GM19455 (cell line): ENCODE measurements at regions not wholly inside any gene's neighbourhood (a gene's known extent, or its start where the extent isn't known, plus 50 kb on each side); places are given as distances from the start of the nearest gene placed in this dataset.
A peak's percentile ranks its signal among the peaks of the same experiment; 100 is the strongest.
"Not testable (repeated sequence)": the region's sequence is repeated elsewhere in the genome, so short reads cannot be mapped to it uniquely, and the experiment has no call there.

Source experiments
- ATAC-seq: cut with Tn5 transposase; IDR thresholded peaks from one replicate; pipeline ENCODE4 v1.9.1; 2021; ENCODE audit not compliant: unreplicated experiment

- ATAC-seq: no peak
Observed at GRCh38 chr1:117753232-117753631, 147.4 kb downstream of the TENT5C start.

DNA sequence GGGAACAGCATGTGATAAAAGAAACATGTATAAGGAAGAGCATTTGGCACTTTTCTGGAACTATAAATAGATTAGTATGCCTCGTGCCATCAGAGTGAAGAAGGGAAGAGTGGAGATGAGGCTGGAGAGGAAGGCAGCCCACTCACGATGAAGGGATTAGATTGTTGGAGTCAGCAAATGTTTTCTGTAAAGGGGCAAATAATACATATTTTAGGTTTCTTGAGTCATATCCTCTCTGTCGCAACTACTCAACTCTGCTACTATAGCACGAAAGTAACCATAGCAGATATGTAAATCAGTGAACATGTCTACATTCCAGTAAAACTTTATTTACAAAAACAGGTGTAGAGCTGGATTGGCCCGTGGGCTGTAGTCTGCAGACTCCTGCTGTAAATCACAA is 147.8 kb downstream of the TENT5C start:
- no peak for ATAC-seq

- no peak for ATAC-seq
Observed at GRCh38 chr1:117754061-117754969, 148.5 kb downstream of the TENT5C start.

- no peak for ATAC-seq
Observed at GRCh38 chr1:117757668-117758067, 151.8 kb downstream of the TENT5C start.

GRCh38 chr1:117758444-117759316 is 152.8 kb downstream of the TENT5C start:
- ATAC-seq: peak; percentile 79

GRCh38 chr1:117759535-117759934 is 153.7 kb downstream of the TENT5C start:
- no peak for ATAC-seq

DNA sequence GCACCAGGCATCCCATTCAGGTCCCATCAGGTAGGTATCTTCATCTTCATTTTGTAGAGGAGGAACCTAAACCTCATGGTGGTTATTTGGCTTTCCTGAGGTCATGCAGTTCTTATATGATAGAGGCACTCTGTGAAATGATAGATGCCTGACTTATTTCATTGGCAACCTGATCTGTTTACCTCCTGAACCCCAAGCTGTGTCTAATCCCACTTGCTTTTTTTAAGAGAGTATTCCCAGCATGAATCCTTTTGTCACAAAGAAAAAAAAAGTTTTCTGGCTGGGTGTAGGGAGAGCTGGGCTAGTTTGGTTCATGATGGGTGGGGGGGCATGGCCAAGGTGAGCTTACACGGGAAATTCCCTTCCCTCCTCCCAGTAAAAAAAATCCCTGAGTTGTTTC is 154.2 kb downstream of the TENT5C start:
- no peak for ATAC-seq

DNA sequence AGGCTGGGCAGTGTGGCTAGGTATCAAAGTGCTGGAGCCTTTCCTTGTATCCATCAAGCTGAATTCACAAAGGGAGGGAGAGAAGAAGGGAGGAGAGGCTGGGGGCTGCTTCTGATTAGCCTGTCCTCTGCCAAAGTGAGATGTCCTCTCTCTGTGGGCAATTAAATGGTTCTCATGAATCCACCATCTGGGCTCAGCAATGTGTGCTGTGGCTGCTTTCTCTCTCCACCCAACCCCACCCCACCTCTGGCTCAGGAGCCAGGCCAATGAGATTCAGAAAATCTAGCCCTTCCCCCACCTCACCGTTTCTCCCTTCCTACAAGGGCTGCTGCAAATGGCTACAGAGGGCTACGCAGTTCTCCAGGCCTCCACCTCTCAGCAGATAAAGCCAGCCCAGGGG is 154.6 kb downstream of the TENT5C start:
- no peak for ATAC-seq

- not testable (repeated sequence) for ATAC-seq
Observed at GRCh38 chr1:117767756-117768155, 161.7 kb downstream of the GDAP2 start.

GRCh38 chr1:117770981-117771531 is 158.4 kb downstream of the GDAP2 start:
- ATAC-seq: no peak

GRCh38 chr1:117779364-117779763 is 150.1 kb downstream of the GDAP2 start:
- no peak for ATAC-seq

- no peak for ATAC-seq
Observed at GRCh38 chr1:117780687-117781475, 148.5 kb downstream of the GDAP2 start.

DNA sequence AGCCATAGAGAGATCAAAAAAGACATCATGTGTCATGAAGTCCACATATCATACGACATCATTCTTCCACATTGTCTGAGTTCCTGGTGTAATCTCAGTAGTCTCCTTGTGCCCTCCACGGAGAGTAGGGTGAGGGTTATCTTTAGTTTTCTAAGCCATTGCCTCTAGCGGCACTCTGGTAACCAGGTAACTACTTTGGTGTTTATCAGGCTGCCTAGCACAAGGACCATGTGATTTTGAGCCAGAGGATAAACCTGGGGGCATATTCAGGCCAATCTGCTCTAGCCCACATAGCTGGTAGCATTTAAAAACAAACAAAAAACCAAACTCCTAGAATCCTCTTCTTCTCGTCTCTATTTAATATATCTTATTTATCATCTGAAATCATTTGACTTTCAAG is 147.4 kb downstream of the GDAP2 start:
- ATAC-seq: no peak

- ATAC-seq: no peak
Observed at GRCh38 chr1:117783606-117784396, 145.6 kb downstream of the GDAP2 start.

- no peak for ATAC-seq
Observed at GRCh38 chr1:117788014-117788413, 141.4 kb downstream of the GDAP2 start.

DNA sequence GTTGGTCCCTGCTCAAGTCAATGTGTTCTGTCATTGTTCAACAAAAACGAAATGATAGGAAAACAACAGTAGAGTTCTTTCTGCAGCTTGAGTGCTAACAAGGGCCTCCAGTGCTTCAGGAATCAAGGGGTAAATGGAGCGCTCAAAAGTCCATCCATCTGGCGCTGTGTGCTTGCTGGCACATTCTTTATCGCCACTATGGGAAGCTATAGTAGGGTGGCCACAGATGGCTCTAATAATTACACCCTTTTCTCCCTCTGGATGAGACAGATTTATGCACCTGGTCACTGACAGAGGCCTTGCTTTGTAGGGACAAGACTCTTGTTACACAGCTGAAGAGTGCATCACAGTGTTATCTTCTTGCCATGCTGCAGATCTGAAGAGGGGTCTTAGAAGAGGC is 136.0 kb downstream of the GDAP2 start:
- no peak for ATAC-seq

DNA sequence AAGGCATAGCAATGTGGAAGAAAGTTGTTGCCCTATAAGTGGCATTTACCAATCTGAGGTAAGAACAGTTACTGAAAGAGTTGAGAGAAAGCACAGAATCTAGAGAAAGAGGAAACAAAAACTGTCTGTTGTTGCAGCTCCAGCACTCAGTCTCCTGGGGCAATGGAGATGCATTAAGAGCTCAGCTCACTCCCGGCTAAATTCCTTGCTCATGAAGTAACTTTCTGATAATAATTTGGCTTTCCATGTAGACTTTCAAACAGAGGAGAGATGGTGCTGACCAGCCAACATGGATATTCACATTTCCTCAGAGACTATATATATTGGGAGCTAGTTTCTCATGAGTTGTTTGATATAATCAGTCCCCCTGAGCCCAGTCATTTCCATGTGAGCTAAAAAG is 135.3 kb downstream of the GDAP2 start:
- no peak for ATAC-seq

GRCh38 chr1:117795190-117795589 is 134.2 kb downstream of the GDAP2 start:
- ATAC-seq: no peak

DNA sequence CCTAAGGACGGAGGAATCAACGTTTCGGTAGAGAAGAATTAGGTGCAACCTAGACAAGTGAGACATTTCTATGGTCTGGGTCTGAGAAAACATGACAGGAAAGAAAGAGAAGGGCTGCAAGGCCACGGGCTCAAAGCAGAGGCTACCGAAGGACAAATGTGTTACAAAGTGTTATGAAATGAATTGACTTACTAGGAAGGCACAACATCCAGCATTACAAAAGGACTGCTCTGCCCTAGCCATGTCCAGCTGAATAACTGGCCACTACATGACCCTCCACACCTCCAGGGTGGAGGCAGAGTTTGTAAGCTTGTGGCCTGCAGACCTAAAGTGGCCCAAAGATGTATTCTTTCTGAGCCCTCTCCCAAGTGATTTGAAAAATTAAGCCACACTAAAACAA is 133.6 kb downstream of the GDAP2 start:
- no peak for ATAC-seq

- ATAC-seq: no peak
Observed at GRCh38 chr1:117796226-117796625, 133.2 kb downstream of the GDAP2 start.
